Left ventricle myocardium inferior (tissue), 1 donor: ENCODE measurements at regions not wholly inside any gene's neighbourhood (a gene's known extent, or its start where the extent isn't known, plus 50 kb on each side); places are given as distances from the start of the nearest gene placed in this dataset.
"Not testable (repeated sequence)": the region's sequence is repeated elsewhere in the genome, so short reads cannot be mapped to it uniquely, and the experiment has no call there.

Experiments
- DNase-seq: peaks from one replicate; pipeline ENCODE4 v3.0.0-alpha.2; 2020
- H3K27ac ChIP-seq: fragments of 200-600 bp; replicated peaks from 2 replicates; pipeline ENCODE4 v1.8.0; 2021
- H3K27me3 ChIP-seq: fragments of 200-600 bp; 2 replicates; pipeline ENCODE4 v1.8.0; 2021; ENCODE audit warnings: low read depth
- H3K36me3 ChIP-seq: fragments of 200-600 bp; 2 replicates; pipeline ENCODE4 v1.8.0; 2021
- H3K4me1 ChIP-seq: fragments of 200-600 bp; 2 replicates; pipeline ENCODE4 v1.8.0; 2021
- H3K4me3 ChIP-seq: fragments of 200-600 bp; 2 replicates; pipeline ENCODE4 v1.8.0; 2021; ENCODE audit warnings: mild to moderate bottlenecking, moderate library complexity
- H3K9me3 ChIP-seq: fragments of 200-600 bp; replicated peaks from 2 replicates; pipeline ENCODE4 v1.8.0; 2021
- CTCF ChIP-seq: fragments of 200-600 bp; IDR thresholded peaks from 2 replicates; pipeline ENCODE4 v1.8.0; 2021; ENCODE audit warnings: antibody characterized with exemption, mild to moderate bottlenecking, borderline replicate concordance
- intact Hi-C: fragments of 100-400 bp; cut with micrococcal nuclease; formaldehyde crosslinking; loops from one replicate; pipeline ENCODE4 v1.11.0; 2022
- donor health status: DM: no; HTN: yes; CAD: no; lungs with severe emphysema.

- Histone ChIP-seq H3K4me1 (no peaks in the 10 kb centered on the region), H3K27me3 (peaks cover 36% of the 10 kb centered on the region), H3K9me3 (peaks cover 9% of the 10 kb centered on the region), H3K4me3 (no peak overlapping the region), H3K36me3 (no peaks in the 10 kb centered on the region), H3K27ac (no peak overlapping the region)
- no peak for DNase-seq
- no peak for TF ChIP-seq CTCF
- intact Hi-C loops = no loop called here
These were observed 68.1 kb upstream of the IFFO2 start for GRCh38 chr1:19024532-19024931.

GRCh38 chr1:19023787-19024186 is 67.3 kb upstream of the IFFO2 start:
- no peaks in the 10 kb centered on the region for H3K36me3 ChIP-seq
- intact Hi-C loops = no loop called here
- no peaks in the 10 kb centered on the region for H3K4me1 ChIP-seq
- H3K27me3 ChIP-seq = peaks cover 34% of the 10 kb centered on the region
- peaks cover 13% of the 10 kb centered on the region for H3K9me3 ChIP-seq
- no peak overlapping the region for H3K4me3 ChIP-seq
- TF ChIP-seq CTCF = no peak
- no peak overlapping the region for H3K27ac ChIP-seq
- DNase-seq = no peak

- DNase-seq = no peak
These were observed 65.4 kb upstream of the IFFO2 start for GRCh38 chr1:19021845-19022244.

GRCh38 chr1:19019288-19019687 is 62.8 kb upstream of the IFFO2 start:
- intact Hi-C loops, H3K36me3 ChIP-seq, H3K4me1 ChIP-seq, H3K9me3 ChIP-seq, H3K4me3 ChIP-seq, H3K27ac ChIP-seq, DNase-seq: not testable (repeated sequence)
- peaks cover 25% of the 10 kb centered on the region for H3K27me3 ChIP-seq

More at GRCh38 chr1:19021845-19022244, 65.4 kb upstream of the IFFO2 start:
- TF ChIP-seq CTCF = no peak
- H3K4me3 ChIP-seq = no peak overlapping the region
- H3K27me3 ChIP-seq = peaks cover 25% of the 10 kb centered on the region
- no peaks in the 10 kb centered on the region for H3K4me1 ChIP-seq
- no peak overlapping the region for H3K27ac ChIP-seq
- peaks cover 13% of the 10 kb centered on the region for H3K9me3 ChIP-seq
- H3K36me3 ChIP-seq = no peaks in the 10 kb centered on the region
- intact Hi-C loops = no loop called here

GRCh38 chr1:19015476-19015875 is 59.0 kb upstream of the IFFO2 start:
- Histone ChIP-seq H3K36me3 (no peaks in the 10 kb centered on the region), H3K4me1 (peaks cover 6% of the 10 kb centered on the region), H3K4me3 (no peak overlapping the region), H3K27ac (no peak overlapping the region), H3K27me3 (peaks cover 16% of the 10 kb centered on the region), H3K9me3 (peaks cover 4% of the 10 kb centered on the region)
- no peak for DNase-seq
- TF ChIP-seq CTCF = no peak
- intact Hi-C loops = no loop called here

- DNase-seq = no peak
- no peak for TF ChIP-seq CTCF
- no peak overlapping the region for H3K4me3 ChIP-seq
- H3K27ac ChIP-seq = no peak overlapping the region
- peaks cover 6% of the 10 kb centered on the region for H3K4me1 ChIP-seq
- no peaks in the 10 kb centered on the region for H3K36me3 ChIP-seq
- intact Hi-C loops = no loop called here
- peaks cover 4% of the 10 kb centered on the region for H3K9me3 ChIP-seq
- peaks cover 16% of the 10 kb centered on the region for H3K27me3 ChIP-seq
These were observed 58.3 kb upstream of the IFFO2 start for GRCh38 chr1:19014765-19015164.
